ENCODE measurements at regions not wholly inside any gene's neighbourhood (a gene's known extent, or its start where the extent isn't known, plus 50 kb on each side); places are given as distances from the start of the nearest gene placed in this dataset.

DNA sequence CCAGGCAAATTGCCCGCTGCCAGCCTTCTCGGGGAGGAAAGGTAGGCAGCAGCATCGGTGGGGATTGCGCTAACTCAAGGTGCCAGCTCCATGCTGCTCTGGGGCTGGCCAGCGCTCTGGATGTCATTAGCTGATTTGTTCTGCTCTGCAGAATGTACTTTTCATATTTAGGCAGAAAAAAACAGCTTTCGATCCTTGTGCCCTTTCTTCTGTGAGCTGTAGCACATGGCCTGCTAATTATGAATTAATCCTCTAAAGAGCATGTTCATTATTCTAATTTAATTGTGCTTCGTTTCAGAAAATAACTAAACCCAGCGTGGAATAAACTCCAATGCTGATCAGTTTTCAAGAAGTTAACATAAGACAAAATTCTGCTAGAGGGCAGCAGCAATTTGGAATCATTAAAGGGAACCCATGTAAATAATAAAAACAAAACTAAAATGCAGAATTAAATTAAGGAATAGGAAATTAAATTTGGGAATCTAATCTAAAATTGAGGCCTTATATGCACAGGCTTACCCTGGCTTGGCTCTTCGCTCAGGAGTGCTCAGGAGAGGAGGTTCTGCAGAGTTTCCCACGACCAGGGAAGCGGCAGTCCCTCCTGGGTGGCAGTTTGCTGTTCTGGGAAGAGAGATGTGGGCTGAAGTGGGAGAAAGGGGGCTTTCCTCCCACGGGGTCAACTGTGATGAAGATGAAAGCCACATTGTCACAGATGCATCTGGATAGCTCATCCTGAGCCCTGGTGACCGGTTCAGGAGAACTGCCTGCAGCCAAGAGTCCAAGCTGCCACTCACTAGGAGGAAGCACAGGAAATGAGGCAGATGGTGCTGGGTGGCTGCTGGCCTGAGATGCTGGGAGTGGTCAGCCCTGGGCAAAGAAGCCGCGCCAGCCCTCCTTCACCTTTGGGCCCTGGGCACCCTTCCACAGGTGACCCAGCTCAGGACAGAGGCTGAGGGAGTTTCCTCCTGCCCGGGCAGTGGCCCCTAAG lies 93.2 kb upstream of the PKDCC start:
- DNase-seq (ENCODE audit: low read depth in 2 of 2) = no peak

DNA sequence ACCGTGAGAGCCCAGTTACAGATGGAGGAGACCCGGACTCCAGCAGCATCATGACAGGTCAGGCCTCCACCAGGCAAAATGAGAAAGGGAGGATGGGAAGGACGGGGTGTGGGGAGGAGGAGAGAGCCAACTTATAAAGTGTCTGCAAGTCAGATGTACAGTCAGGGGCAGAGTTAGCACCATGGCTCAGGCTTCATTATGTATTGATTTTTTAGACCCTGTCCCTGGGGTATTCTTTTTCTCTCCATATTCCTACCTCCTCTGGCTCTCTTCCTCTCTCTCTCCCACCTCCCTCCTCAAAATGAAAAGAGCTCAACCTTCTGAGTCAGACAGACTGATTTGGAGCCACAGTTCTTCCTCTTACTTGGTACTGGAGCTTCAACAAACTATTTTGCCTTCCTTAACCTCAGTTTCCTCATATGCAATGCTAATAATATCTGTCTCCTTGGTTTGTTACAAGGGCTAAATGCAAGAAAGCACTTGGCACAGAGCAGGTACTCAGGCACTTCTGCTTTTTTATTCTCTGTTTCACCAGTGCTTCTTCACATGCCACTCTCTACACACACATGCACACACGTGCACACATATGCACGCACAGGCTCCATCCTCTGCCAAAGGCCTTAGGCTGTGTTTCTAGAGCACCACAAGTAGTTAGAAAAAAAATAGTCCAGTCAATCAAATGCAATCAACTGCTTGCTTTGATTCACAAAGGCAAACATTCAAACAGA lies 92.3 kb upstream of the PKDCC start:
- no peak for DNase-seq (ENCODE audit: low read depth in 2 of 2)

DNA sequence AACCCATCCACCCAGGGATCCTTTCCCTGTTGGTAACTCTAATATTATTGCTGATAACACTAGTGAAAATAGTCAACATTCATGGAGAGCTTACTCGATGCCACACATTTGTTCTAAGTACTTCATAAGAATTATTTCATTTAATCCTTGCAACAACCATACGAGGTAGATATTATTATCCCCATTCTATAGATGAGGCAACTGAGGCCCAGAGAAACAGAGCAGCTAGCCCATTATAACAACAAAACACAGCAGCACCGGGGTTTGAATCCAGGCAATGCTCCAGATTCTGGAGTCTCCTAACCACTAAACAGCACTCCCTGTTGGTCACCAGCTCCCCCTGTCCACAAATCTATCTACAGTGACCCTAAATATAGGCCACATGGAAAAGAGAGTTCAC lies 90.4 kb upstream of the PKDCC start:
- DNase-seq (ENCODE audit: low read depth in 2 of 2) = no peak

DNA sequence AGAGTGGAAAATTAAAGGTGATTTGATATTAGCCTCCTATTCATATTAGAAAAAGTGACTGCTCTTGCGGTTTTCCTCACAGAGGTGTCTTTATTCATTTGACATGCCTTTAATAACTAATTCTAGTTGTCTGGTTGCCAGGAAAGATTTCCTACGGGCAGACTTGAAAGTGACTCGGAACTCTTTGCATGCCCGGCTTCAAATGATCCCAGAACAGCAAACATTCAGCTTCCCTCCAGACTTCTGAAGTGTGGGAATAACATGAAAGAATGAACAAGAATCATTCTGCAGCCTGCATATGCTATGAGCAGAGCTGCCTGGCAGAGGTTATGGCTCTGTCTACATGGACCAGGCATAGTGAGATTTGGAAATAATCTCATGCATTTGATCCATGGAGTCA lies 89.6 kb upstream of the PKDCC start:
- no peak for DNase-seq (ENCODE audit: low read depth in 2 of 2)

DNA sequence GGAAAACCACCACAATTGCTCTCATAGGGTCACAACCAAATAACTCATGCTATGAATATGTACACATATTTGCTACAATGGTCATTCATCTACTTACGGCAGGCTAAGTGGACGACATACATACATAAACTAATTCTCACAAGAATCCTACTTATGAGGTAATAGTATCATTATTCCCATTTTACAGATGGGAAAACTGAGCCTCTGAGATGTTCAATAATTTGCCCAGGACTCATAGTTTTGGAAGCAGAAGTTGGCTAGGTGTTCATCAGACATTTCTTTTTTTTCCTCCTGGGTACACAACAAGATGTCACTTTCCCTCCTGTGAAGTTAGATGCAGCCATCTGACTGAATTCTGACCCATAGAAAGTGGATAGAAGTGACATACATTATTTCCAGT lies 89.0 kb upstream of the PKDCC start:
- DNase-seq (ENCODE audit: low read depth in 2 of 2) = no peak

DNA sequence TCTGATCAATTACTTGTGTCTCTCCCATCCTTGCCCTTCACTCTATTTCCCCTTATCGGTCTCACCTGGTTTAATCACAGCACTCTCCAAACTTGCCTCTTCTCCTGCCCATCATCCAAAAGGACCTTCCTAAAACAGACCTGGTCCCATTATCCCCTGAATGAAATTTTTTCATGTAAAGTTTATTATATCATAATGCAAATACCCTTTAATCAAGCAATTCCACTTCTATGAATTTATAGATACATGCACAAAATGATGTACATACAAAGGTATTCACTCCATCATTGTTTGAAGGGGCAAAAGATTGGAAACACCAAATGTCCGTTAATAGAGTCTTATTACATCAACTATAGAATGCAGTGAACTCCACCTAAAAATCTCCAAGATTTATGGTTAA lies 88.1 kb upstream of the PKDCC start:
- no peak for DNase-seq (ENCODE audit: low read depth in 2 of 2)

DNA sequence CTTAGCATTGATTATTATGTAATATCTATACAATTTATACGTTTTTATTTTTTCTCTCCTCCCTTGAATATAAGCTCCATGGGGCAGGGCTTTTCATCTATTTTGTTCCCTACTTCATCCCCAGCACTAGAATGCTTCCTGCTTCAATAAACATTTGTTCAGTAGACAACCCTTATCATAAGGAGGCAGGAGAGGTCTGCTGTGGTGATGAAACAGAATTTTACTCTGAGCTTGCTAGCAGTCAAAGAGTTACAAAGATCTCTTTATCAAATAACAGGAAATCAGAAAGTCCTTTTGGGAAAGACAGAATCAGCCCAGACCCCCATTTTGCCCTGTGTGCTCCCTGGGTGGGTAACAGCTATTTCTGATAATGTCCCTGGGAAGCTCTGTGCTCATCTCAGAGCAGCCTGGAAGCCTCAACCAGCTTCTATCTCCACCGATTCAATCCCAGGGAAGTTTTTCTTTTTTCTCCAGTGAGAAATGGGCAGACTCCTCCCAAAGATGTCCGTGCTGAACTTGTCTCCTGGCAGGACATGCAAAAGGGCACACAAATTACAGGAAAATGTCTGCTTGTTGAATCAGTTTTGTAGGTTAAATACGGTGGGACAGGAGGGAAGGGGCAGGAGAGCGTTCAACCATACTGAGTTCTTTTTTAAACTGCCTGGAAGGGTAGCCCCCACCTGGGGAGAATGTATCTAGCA lies 84.7 kb upstream of the PKDCC start:
- DNase-seq (ENCODE audit: low read depth in 2 of 2) = no peak

DNA sequence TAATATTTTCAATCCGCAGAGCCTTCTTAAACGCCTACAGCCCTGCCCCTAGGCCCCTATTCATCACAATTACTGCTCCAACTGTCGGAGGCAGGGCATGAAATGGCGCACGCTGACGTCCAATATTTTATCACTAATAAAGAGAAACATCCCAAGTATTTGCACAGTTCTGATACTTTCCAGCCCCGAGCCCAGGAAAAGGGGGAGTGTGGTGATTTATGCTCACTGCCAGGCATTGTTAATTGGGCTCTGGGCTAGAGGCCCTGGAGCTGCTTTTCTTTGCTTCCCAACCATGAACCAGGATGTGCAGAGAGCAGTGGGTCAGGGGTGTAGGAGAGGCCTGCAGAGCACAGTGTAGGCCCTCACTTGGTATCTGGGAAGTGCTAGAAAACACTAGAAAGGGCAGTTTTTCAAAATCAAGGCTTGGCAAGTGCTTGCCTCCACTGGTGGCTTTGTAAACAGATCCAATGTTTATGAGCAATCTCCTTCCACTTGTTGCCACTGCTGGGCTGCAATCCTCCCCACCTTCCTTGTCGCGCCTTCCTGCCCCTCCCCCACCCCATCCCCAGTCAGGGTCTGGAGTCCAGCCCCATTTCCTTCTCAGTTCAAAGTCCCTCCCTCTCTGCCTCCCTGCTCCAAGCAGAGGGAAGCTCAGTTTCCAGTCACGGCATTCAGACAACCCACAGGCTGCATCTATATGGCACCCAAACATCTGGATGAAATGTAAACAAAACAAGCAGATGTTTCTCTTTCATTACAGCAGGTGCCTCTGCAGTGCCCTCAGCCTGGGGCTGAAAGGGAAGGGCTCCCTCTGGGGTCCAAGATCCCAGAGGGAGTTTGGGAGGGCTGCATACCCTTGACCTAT lies 83.9 kb upstream of the PKDCC start:
- DNase-seq (ENCODE audit: low read depth in 2 of 2) = no peak

DNA sequence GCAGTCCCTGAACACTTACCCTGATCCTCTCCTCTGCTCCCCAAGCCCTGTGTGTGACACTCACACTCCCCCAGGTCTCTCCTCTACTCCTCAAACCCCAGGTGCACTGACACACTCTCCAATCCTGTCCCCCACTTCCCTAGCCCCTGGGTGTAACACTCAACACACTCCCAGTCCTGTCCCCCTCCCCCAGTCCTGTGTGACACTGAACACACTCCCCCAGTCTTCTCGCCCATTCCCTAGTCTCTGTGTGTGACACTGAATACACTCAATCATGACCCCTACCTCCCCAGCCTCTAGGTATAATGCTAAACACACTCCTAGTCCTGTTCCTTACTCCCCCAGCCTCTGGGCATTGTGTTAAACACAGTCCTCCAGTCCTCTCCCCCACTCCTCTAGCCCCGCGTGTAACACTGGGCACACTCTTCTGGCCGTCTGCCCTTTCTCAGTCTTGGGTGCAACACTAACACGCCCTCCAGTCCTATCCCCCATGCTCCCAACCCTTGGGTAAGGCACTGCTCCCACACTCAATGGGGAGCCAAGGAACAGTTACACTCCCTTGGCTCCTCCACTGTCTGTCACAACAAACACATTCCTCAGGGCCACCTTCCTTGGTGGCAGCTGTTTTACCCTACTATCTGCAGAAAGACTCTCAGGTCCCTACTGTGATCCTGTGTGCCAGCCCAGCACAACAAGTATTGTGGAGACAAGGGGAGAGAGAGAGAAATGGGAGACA lies 82.5 kb upstream of the PKDCC start:
- DNase-seq (ENCODE audit: low read depth in 2 of 2) = no peak

DNA sequence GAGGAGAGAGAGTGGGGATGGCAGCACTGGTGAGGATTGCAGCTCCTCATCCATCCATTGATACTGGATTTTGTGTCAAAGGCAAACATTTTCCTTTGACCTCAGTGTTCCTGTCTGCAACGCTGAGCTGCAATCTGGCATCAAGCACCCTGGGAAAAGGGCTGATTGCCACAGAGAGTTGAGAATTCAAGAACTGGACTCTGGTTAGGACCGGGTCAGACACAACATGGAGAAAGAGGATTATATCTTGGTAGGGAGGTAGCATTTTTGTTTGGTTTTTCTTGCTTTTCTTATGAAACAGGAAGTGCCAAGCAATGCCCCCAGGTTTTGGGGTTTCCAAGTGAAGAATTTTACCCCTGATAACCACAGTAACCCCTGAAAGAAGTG lies 81.9 kb upstream of the PKDCC start:
- no peak for DNase-seq (ENCODE audit: low read depth in 2 of 2)

DNA sequence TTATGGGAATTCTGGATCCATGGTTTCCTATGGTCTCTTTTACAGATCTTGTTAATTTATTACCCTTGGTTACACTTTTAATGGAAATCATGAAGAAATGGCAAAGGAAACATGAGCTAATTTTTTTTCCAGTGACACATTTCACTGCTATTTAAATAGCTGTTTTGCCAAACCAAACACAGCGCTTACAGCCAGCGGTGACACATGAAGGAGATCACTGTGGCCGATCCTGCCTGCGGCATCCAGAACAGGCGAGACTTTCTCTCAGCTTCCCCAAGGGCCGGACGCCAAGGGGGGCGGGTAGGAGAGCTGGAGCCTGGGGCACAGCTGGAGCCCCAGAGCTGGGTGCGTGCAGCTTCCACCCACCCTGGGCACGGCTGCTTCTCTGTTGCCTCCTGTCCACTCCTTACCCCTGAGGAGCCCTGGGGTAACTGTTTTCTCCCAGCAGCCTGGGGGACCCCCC lies 81.4 kb upstream of the PKDCC start:
- no peak for DNase-seq (ENCODE audit: low read depth in 2 of 2)

DNA sequence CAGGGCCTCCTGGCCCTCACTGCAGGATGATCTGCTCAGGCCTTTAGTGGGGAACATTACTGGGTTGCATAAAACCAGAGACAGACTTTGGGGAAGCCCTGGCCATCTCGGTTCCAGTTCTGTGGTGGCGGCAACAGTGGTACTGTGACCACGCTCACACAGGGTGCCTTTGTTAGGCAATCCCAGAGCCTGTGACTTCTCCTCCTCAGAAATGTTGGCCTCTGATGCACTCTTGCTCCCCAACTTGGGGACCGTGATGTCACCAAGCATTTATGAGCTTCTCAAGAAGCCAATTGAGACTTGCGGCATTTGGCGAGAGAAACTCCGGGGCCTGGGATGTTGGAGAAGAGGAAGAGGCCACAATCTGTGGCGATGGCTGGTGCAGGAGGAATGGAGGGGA lies 80.9 kb upstream of the PKDCC start:
- DNase-seq (ENCODE audit: low read depth in 2 of 2) = no peak

DNA sequence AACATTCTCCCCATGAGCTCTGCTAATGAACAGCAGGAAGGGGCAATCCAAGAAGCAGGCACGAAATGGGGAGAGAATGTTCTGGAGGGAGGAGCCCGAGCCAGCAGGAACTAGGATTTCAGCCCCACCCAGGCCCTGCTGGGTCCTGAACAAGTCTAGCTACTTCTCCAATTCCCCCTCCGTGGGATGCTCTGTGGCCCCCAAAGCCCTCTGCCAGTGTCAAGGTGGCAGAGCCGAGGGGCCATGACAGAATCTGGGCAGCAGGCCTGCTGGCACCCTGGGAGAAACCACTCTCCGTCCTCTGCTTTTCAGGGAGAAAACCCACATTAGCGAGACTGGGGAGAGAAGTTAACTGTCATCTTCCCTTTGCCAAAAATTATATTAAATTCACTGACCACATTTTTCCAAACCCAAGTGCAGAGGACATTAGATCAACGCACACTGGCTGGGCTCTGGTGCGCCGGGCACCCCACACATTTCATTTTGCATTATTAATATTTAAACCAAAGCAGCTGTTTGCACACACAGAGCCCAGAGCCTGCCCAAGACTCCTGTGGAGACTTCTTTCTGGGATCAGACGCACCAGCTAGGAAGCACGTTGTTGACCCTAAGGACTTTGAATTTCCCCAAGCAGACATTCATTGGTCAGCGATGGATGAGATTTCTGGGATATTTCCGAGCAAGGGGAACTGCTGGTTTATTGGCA lies 80.2 kb upstream of the PKDCC start:
- DNase-seq (ENCODE audit: low read depth in 2 of 2) = no peak

DNA sequence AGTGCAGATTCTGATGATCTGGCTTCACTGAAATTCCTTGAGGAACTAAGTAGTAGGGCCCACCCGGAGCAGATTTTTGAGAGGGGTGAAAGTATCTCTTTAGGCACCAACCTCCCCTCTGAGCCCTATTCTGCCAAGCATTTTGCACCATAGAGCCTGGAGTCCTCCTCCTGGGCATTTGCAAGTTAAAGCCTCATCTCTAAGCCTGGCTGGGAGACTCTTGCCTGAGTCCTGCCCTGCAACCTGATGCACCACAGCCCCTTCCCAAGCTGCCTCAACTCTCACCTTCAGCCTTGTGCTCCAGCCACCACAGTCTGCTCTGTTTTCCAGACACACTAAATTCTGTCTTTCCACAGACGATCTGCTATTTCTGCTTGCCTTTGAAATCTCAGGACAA lies 79.6 kb upstream of the PKDCC start:
- no peak for DNase-seq (ENCODE audit: low read depth in 2 of 2)

DNA sequence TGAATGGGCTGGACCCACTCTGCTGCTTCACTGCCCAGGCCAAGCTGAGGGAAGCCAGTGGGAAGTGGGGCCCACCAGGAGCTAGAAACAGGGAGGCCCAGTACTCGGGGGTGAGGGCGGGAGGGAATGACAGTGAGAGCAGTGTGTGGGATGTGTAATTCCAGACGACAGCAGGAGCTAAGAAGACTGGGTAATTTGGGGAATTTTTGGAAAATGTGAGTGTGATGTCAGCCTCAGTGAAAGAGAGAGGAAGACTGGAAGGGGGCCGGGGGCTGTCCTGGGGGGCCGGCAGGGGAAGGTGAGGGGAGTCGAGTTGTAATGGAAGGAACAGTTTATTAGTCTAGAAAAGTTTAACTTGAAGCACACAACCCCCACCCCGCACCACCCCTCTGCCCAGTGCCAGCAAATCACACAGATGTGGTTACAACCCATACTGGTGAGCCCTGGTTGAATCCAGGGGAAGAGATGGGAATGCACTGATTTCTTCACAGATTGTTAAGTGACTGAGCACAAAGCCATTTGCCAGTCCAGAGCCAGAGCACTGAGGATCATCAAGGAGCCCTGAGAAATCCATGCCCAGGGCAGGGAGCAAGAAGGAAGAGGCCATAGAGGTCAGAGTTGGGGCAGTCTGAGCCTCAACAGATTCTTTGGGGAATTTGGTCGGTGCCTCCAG lies 76.7 kb upstream of the PKDCC start:
- no peak for DNase-seq (ENCODE audit: low read depth in 2 of 2)

DNA sequence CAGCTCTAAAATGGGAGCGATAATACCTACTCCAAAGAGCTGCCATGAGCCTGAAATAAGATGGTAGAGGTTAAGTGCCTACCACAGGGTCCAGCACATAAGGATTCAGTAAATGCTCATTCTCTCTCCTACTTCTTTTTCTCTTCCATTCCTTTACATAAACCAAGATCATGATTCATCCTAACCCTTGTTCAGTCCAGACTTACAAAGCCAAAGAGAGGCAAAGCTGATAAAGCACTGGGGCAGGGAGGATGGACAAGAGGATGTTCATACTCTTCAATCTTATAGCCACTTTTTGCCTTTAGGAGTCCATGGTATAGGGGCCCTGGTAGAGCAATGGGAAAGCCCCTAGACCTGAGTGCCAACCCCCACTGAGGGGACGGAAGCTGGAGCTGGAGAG lies 75.6 kb upstream of the PKDCC start:
- no peak for DNase-seq (ENCODE audit: low read depth in 2 of 2)

DNA sequence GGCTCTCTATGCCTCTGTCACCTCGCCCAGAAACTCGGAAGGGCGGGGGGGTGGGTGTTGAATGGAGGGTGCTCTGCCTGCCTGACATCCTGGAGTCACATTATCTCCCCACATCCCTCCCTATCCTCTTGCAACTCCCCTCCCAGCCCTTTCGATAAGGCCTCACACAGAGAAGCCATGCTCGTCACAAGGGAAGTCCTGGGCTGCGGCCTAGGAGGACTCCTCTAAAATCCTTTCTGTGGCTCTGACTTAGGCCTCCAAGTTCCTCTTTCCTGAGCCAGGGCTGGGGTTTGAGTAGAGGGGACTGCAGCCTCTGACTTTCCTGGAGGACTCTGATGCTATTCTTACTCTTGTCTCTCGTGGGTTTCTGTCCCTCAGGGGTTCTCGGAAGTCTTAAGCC lies 75.0 kb upstream of the PKDCC start:
- DNase-seq (ENCODE audit: low read depth in 2 of 2) = no peak

DNA sequence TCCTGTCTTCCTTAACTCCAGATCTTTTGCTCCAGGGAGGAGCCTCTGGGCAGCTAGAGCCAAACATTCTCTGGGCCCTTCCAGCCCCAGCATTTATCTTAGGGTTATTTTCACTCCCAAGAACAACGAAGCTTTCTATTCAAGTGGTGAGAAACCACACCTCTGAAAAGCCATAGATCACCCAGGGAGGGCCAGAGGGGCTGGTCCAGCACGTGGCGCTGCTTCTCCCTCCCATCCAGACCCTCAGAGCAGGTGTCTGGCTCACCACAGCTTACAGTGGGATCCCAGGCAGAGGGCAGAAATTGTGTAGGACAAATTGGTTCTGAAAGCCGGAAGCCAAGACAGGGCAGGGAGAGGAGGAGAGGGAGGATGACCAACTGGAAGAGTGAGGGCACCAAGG lies 74.0 kb upstream of the PKDCC start:
- no peak for DNase-seq (ENCODE audit: low read depth in 2 of 2)

DNA sequence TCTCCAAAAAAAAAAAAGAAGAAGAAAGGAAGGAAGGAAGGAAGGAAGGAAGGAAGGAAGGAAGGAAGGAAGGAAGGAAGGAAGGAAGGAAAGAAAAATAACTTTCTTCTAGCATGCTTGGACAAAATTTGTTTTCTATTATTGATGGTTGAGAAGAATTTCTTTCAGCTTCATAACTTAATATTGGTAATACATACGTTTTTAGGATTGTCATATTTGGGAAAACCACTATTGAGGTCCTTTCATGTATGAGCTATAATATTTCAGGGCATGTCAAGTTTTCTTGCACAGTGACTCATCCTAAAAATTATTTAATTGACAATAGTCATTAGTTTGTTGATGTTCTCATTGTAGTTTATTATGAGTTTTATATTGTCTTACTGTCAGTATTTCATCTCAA lies 66.4 kb upstream of the PKDCC start:
- DNase-seq (ENCODE audit: low read depth in 2 of 2) = no peak
